AG04450 (cell line): ENCODE measurements at regions not wholly inside any gene's neighbourhood (a gene's known extent, or its start where the extent isn't known, plus 50 kb on each side); places are given as distances from the start of the nearest gene placed in this dataset.

Source experiments
- CTCF ChIA-PET: fragments of 300-600, 350-600 bp; formaldehyde crosslinking; extraction: SDS; loops from one replicate; lab custom pipeline; 2022; ENCODE audit warnings: antibody characterized with exemption, inconsistent platforms; lab: Charles Lee
- POLR2A ChIA-PET: fragments of 350-600 bp; formaldehyde crosslinking; extraction: SDS; loops from one replicate; lab custom pipeline; 2021; ENCODE audit warnings: antibody characterized with exemption, inconsistent platforms; lab: Yijun Ruan, JAX
- DNase-seq: peaks from one replicate; pipeline ENCODE4 v3.0.0-alpha.2; 2011; ENCODE audit warnings: low read depth, low spot score
- H3K27ac ChIP-seq: one replicate; pipeline ENCODE4 v1.5.1; 2012; ENCODE audit warnings: low read depth, low read length, control low read depth
- H3K27me3 ChIP-seq: one replicate; pipeline ENCODE4 v1.6.0; 2012; ENCODE audit warnings: low read length; ENCODE audit not compliant: control insufficient read depth, insufficient read depth
- H3K4me3 ChIP-seq: 2 replicates; pipeline ENCODE4 v1.5.1; 2011; ENCODE audit warnings: mild to moderate bottlenecking, low read depth, low read length, control low read depth
- H3K9me3 ChIP-seq: 2 replicates; pipeline ENCODE4 v1.5.1; 2012; ENCODE audit warnings: low read length; ENCODE audit not compliant: control insufficient read depth, insufficient read depth
- TF ChIP-seq, protein P1 (sequence below): IDR thresholded peaks from 2 replicates; pipeline ENCODE4 v1.5.1; 2011; ENCODE audit warnings: low read depth, low read length, control low read depth, inconsistent platforms

GRCh38 chr11:15783619-15784018, 572.7 kb downstream of the SOX6 start:
- no peak for DNase-seq
- H3K4me3 ChIP-seq: no peak overlapping the region
- H3K27me3 ChIP-seq: peaks cover 3% of the 10 kb centered on the region
- no peaks in the 10 kb centered on the region for H3K9me3 ChIP-seq
- TF ChIP-seq, protein P1, sequence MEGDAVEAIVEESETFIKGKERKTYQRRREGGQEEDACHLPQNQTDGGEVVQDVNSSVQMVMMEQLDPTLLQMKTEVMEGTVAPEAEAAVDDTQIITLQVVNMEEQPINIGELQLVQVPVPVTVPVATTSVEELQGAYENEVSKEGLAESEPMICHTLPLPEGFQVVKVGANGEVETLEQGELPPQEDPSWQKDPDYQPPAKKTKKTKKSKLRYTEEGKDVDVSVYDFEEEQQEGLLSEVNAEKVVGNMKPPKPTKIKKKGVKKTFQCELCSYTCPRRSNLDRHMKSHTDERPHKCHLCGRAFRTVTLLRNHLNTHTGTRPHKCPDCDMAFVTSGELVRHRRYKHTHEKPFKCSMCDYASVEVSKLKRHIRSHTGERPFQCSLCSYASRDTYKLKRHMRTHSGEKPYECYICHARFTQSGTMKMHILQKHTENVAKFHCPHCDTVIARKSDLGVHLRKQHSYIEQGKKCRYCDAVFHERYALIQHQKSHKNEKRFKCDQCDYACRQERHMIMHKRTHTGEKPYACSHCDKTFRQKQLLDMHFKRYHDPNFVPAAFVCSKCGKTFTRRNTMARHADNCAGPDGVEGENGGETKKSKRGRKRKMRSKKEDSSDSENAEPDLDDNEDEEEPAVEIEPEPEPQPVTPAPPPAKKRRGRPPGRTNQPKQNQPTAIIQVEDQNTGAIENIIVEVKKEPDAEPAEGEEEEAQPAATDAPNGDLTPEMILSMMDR: no peak
- POLR2A ChIA-PET: no interaction called here
- no peak overlapping the region for H3K27ac ChIP-seq
- CTCF ChIA-PET: interaction anchor here (1.6 kb wide), 1 partner anchor 13 kb away, joined by 3 read pairs; no protein-coding TSS in a partner anchor

GRCh38 chr11:15793043-15793996, 563.0 kb downstream of the SOX6 start:
- DNase-seq: peak; percentile 54
- H3K4me3 ChIP-seq: no peak overlapping the region
- TF ChIP-seq, protein P1: no peak
- no peaks in the 10 kb centered on the region for H3K9me3 ChIP-seq
- CTCF ChIA-PET: interaction anchor here (0.8 kb wide), 1 partner anchor 26 kb away, joined by 3 read pairs; no protein-coding TSS in a partner anchor
- POLR2A ChIA-PET: no interaction called here
- no peaks in the 10 kb centered on the region for H3K27me3 ChIP-seq
- H3K27ac ChIP-seq: peak overlapping the region; percentile 63

DNA sequence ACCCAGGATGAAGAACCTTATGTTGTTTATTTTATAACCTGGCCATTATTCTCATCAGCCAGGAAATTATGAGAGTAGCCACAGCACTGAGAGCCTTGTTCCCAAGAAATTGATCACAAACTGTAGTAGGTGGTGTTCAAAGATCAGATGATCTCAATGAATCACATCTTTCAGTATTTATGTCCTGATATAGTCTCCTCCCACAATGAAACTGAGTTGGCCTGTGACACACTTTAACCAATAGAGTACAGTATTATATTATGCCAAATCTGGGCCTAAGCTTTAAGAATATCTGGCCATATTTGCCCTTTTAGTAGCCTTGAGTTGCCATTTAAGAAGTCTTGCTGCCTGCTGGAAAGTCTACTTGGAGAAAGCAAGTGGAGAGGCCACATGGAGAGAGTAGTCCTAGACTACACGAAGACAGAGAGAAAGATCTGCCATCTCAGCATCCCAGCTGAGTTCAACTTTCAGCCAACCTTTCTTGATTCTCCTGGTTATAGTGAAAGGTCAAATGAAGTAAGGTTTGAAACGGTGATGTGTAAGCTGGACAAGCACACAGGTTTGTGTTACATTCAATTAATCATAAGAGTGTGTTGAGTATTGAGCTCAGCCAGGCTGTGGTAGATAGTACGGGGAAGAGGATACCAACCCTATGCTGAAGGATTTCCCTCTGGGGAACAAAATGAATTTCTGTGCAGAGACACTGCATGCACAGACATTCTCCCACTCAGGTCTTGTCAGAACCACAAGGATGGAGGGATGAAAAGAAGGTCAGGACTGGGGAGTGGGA, 561.8 kb downstream of the SOX6 start:
- Histone ChIP-seq H3K4me3 (no peak overlapping the region), H3K9me3 (no peaks in the 10 kb centered on the region), H3K27me3 (no peaks in the 10 kb centered on the region), H3K27ac (no peak overlapping the region)
- DNase-seq: no peak
- ChIA-PET POLR2A (no interaction called here), CTCF (no interaction called here)
- TF ChIP-seq, protein P1: no peak

- Histone ChIP-seq H3K9me3 (no peaks in the 10 kb centered on the region), H3K4me3 (no peak overlapping the region), H3K27me3 (no peaks in the 10 kb centered on the region), H3K27ac (no peak overlapping the region)
- no peak for DNase-seq
- ChIA-PET POLR2A (no interaction called here), CTCF (interaction anchor here (0.6 kb wide), 1 partner anchor 241 kb away, joined by 4 read pairs; no protein-coding TSS in a partner anchor)
- TF ChIP-seq, protein P1: no peak
These were observed 561.0 kb downstream of the SOX6 start for GRCh38 chr11:15795378-15795777.
